HK-2 (cell line): ENCODE measurements at regions not wholly inside any gene's neighbourhood (a gene's known extent, or its start where the extent isn't known, plus 50 kb on each side); places are given as distances from the start of the nearest gene placed in this dataset.
"Not testable (repeated sequence)": the region's sequence is repeated elsewhere in the genome, so short reads cannot be mapped to it uniquely, and the experiment has no call there.

Source experiments
- DNase-seq: peaks from one replicate; pipeline ENCODE4 v3.0.0-alpha.2; 2018; ENCODE audit not compliant: unreplicated experiment

GRCh38 chr11:37177721-37178120, 579.7 kb upstream of the RAG2 start:
- DNase-seq, result no peak

- no peak for DNase-seq
Measured at GRCh38 chr11:37171451-37171850, 573.4 kb upstream of the RAG2 start.

- no peak for DNase-seq
Measured at GRCh38 chr11:37170311-37170710, 572.3 kb upstream of the RAG2 start.

- not testable (repeated sequence) for DNase-seq
Measured at GRCh38 chr11:37145434-37145833, 547.4 kb upstream of the RAG2 start.

GRCh38 chr11:37142591-37142990, 544.6 kb upstream of the RAG2 start:
- DNase-seq, result no peak

- no peak for DNase-seq
Measured at GRCh38 chr11:37141707-37142106, 543.7 kb upstream of the RAG2 start.

GRCh38 chr11:37135606-37136005, 537.6 kb upstream of the RAG2 start:
- not testable (repeated sequence) for DNase-seq

- no peak for DNase-seq
Measured at GRCh38 chr11:37134637-37135036, 536.6 kb upstream of the RAG2 start.

- DNase-seq, result no peak
Measured at GRCh38 chr11:37124384-37124783, 526.3 kb upstream of the RAG2 start.

- DNase-seq, result no peak
Measured at GRCh38 chr11:37115963-37116362, 517.9 kb upstream of the RAG2 start.

- DNase-seq, result no peak
Measured at GRCh38 chr11:37110385-37110784, 512.3 kb upstream of the RAG2 start.

GRCh38 chr11:37109286-37109585, 511.2 kb upstream of the RAG2 start:
- no peak for DNase-seq

- DNase-seq, result no peak
Measured at GRCh38 chr11:37108436-37109285, 510.6 kb upstream of the RAG2 start.

- no peak for DNase-seq
Measured at GRCh38 chr11:37107831-37108230, 509.8 kb upstream of the RAG2 start.

- no peak for DNase-seq
Measured at GRCh38 chr11:37107415-37107814, 509.4 kb upstream of the RAG2 start.

- no peak for DNase-seq
Measured at GRCh38 chr11:37105427-37105826, 507.4 kb upstream of the RAG2 start.

- no peak for DNase-seq
Measured at GRCh38 chr11:37104380-37104779, 506.3 kb upstream of the RAG2 start.

- DNase-seq, result no peak
Measured at GRCh38 chr11:37100008-37100407, 502.0 kb upstream of the RAG2 start.

- DNase-seq, result no peak
Measured at GRCh38 chr11:37092487-37092886, 494.5 kb upstream of the RAG2 start.

- no peak for DNase-seq
Measured at GRCh38 chr11:37089439-37089838, 491.4 kb upstream of the RAG2 start.

GRCh38 chr11:37088573-37088910, 490.5 kb upstream of the RAG2 start:
- no peak for DNase-seq

GRCh38 chr11:37087650-37088572, 489.9 kb upstream of the RAG2 start:
- DNase-seq, result no peak

GRCh38 chr11:37078521-37078920, 480.5 kb upstream of the RAG2 start:
- no peak for DNase-seq
